Muscle of arm (tissue), 1 donor: ENCODE measurements at regions not wholly inside any gene's neighbourhood (a gene's known extent, or its start where the extent isn't known, plus 50 kb on each side); places are given as distances from the start of the nearest gene placed in this dataset.

ENCODE experiments used
- DNase-seq: peaks from one replicate; pipeline ENCODE4 v3.0.0-alpha.2; 2013

- DNase-seq: no peak
Measured at GRCh38 chr3:161555320-161555719, 58.7 kb downstream of the OTOL1 start.

GRCh38 chr3:161556533-161556932 lies 59.9 kb downstream of the OTOL1 start:
- no peak for DNase-seq

- no peak for DNase-seq
Measured at GRCh38 chr3:161556941-161557340, 60.3 kb downstream of the OTOL1 start.

- DNase-seq: no peak
Measured at GRCh38 chr3:161557445-161558150, 61.0 kb downstream of the OTOL1 start.

- no peak for DNase-seq
Measured at GRCh38 chr3:161558236-161558635, 61.6 kb downstream of the OTOL1 start.

GRCh38 chr3:161559177-161559998 lies 62.8 kb downstream of the OTOL1 start:
- DNase-seq: no peak

- DNase-seq: no peak
Measured at GRCh38 chr3:161560008-161560637, 63.5 kb downstream of the OTOL1 start.

GRCh38 chr3:161567577-161568361 lies 71.2 kb downstream of the OTOL1 start:
- DNase-seq: no peak

GRCh38 chr3:161568671-161569070 lies 72.1 kb downstream of the OTOL1 start:
- no peak for DNase-seq

- DNase-seq: no peak
Measured at GRCh38 chr3:161571951-161572350, 75.3 kb downstream of the OTOL1 start.

- DNase-seq: no peak
Measured at GRCh38 chr3:161573136-161573535, 76.5 kb downstream of the OTOL1 start.

GRCh38 chr3:161575901-161576300 lies 79.3 kb downstream of the OTOL1 start:
- no peak for DNase-seq

GRCh38 chr3:161576311-161576710 lies 79.7 kb downstream of the OTOL1 start:
- peak; percentile 39 for DNase-seq

GRCh38 chr3:161576714-161577510 lies 80.3 kb downstream of the OTOL1 start:
- no peak for DNase-seq

- DNase-seq: no peak
Measured at GRCh38 chr3:161577662-161578061, 81.1 kb downstream of the OTOL1 start.

GRCh38 chr3:161579395-161580126 lies 83.0 kb downstream of the OTOL1 start:
- no peak for DNase-seq

GRCh38 chr3:161585922-161586321 lies 89.3 kb downstream of the OTOL1 start:
- no peak for DNase-seq

- DNase-seq: no peak
Measured at GRCh38 chr3:161586556-161587235, 90.1 kb downstream of the OTOL1 start.

- DNase-seq: no peak
Measured at GRCh38 chr3:161598639-161599038, 102.0 kb downstream of the OTOL1 start.

GRCh38 chr3:161599697-161600096 lies 103.1 kb downstream of the OTOL1 start:
- no peak for DNase-seq
